OCI-LY1 (cell line): ENCODE measurements at regions not wholly inside any gene's neighbourhood (a gene's known extent, or its start where the extent isn't known, plus 50 kb on each side); places are given as distances from the start of the nearest gene placed in this dataset.

Experiments
- H2AFZ ChIP-seq: fragments of 200-600 bp; sonication (generic), shearing (Covaris generic); 2 replicates; pipeline ENCODE4 v1.6.0; 2014; ENCODE audit warnings: antibody characterized with exemption, mild to moderate bottlenecking, low read length
- H3F3A ChIP-seq: fragments of 200-600 bp; sonication (generic), shearing (Covaris generic); 2 replicates; pipeline ENCODE4 v1.6.0; 2014; ENCODE audit warnings: mild to moderate bottlenecking, antibody characterized with exemption, low read length, moderate library complexity; ENCODE audit not compliant: insufficient read depth
- H3K27ac ChIP-seq: fragments of 200-600 bp; sonication (generic); 2 replicates; pipeline ENCODE4 v1.5.1; 2014; ENCODE audit warnings: low read length, mixed run types, mild to moderate bottlenecking, low read depth; ENCODE audit not compliant: poor library complexity, severe bottlenecking
- H3K27me3 ChIP-seq: fragments of 200-600 bp; sonication (generic); 2 replicates; pipeline ENCODE4 v1.6.0; 2014; ENCODE audit warnings: antibody characterized with exemption, mild to moderate bottlenecking, low read length, moderate library complexity; ENCODE audit not compliant: insufficient read depth
- H3K36me3 ChIP-seq: fragments of 200-600 bp; sonication (generic); 2 replicates; pipeline ENCODE4 v1.6.1; 2014; ENCODE audit warnings: mild to moderate bottlenecking, antibody characterized with exemption, low read length, moderate library complexity, mixed read lengths; ENCODE audit not compliant: insufficient read depth
- H3K4me1 ChIP-seq: fragments of 200-600 bp; sonication (generic); 2 replicates; pipeline ENCODE4 v1.5.1; 2014; ENCODE audit warnings: mild to moderate bottlenecking, low read length, moderate library complexity; ENCODE audit not compliant: insufficient read depth, severe bottlenecking
- H3K4me2 ChIP-seq: fragments of 200-600 bp; sonication (generic), shearing (Covaris generic); 2 replicates; pipeline ENCODE4 v1.6.1; 2014; ENCODE audit warnings: low read length
- H3K4me3 ChIP-seq: fragments of 200-600 bp; sonication (generic); 2 replicates; pipeline ENCODE4 v1.5.1; 2014; ENCODE audit warnings: low read length, low read depth, mild to moderate bottlenecking, mixed read lengths; ENCODE audit not compliant: poor library complexity, severe bottlenecking
- H3K79me2 ChIP-seq: fragments of 200-600 bp; shearing (Covaris generic); 2 replicates; pipeline ENCODE4 v1.6.1; 2016; ENCODE audit warnings: mixed run types, low read length, mixed read lengths; ENCODE audit not compliant: insufficient read depth
- H3K9ac ChIP-seq: fragments of 200-600 bp; sonication (generic), shearing (Covaris generic); 2 replicates; pipeline ENCODE4 v1.6.1; 2014; ENCODE audit warnings: mild to moderate bottlenecking, low read length, mixed read lengths
- H3K9me2 ChIP-seq: fragments of 200-600 bp; sonication (generic), shearing (Covaris generic); 2 replicates; pipeline ENCODE4 v1.6.1; 2014; ENCODE audit warnings: low read depth, mild to moderate bottlenecking, low read length, mixed read lengths
- H3K9me3 ChIP-seq: fragments of 200-600 bp; shearing (Covaris generic); 2 replicates; pipeline ENCODE4 v1.6.1; 2014; ENCODE audit warnings: low read length, mixed read lengths
- H4K20me1 ChIP-seq: fragments of 200-600 bp; sonication (generic), shearing (Covaris generic); 2 replicates; pipeline ENCODE4 v1.6.0; 2016; ENCODE audit warnings: mild to moderate bottlenecking, low read length; ENCODE audit not compliant: insufficient read depth
- EZH2 ChIP-seq: fragments of 200-600 bp; sonication (generic), shearing (Covaris generic); IDR thresholded peaks from 2 replicates; pipeline ENCODE4 v1.8.0; 2017; ENCODE audit warnings: borderline replicate concordance, mixed run types, mild to moderate bottlenecking, antibody characterized with exemption, low read length, moderate library complexity, mixed read lengths
- TF ChIP-seq, protein P1 (sequence below): fragments of 200-600 bp; sonication (generic), shearing (Covaris generic); IDR thresholded peaks from 2 replicates; pipeline ENCODE4 v1.5.1; 2017; ENCODE audit warnings: mild to moderate bottlenecking, antibody characterized with exemption, low read length, moderate library complexity, mixed read lengths

DNA sequence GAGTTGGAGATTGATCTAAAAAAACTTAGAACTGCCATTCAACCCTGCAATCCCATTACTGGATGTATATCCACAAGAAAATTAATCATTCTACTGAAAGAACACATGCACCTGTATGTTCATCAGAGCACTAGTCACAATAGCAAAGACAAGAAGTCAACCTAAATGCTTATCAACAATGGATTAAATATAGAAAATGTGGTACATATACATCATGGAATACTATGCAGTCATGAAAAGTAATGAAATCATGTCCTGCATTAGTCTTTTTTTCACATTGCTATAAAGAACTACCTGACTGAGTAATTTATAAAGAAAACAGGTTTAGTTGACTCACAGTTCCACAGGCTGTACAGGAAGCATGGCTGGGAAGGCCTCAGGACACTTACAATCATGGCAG is 850.5 kb downstream of the TECRL start:
- Histone ChIP-seq H3K9ac (no peak overlapping the region), H3K79me2 (no peaks in the 10 kb centered on the region), H3K9me3 (no peaks in the 10 kb centered on the region), H4K20me1 (no peaks in the 10 kb centered on the region), H3F3A (no peaks in the 10 kb centered on the region), H3K27ac (no peak overlapping the region), H3K36me3 (no peaks in the 10 kb centered on the region), H2AFZ (no peak overlapping the region), H3K9me2 (no peaks in the 10 kb centered on the region), H3K4me3 (no peak overlapping the region), H3K27me3 (no peaks in the 10 kb centered on the region), H3K4me2 (no peak overlapping the region), H3K4me1 (no peaks in the 10 kb centered on the region)
- TF ChIP-seq, protein P1, sequence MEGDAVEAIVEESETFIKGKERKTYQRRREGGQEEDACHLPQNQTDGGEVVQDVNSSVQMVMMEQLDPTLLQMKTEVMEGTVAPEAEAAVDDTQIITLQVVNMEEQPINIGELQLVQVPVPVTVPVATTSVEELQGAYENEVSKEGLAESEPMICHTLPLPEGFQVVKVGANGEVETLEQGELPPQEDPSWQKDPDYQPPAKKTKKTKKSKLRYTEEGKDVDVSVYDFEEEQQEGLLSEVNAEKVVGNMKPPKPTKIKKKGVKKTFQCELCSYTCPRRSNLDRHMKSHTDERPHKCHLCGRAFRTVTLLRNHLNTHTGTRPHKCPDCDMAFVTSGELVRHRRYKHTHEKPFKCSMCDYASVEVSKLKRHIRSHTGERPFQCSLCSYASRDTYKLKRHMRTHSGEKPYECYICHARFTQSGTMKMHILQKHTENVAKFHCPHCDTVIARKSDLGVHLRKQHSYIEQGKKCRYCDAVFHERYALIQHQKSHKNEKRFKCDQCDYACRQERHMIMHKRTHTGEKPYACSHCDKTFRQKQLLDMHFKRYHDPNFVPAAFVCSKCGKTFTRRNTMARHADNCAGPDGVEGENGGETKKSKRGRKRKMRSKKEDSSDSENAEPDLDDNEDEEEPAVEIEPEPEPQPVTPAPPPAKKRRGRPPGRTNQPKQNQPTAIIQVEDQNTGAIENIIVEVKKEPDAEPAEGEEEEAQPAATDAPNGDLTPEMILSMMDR, result no peak
- no peak for TF ChIP-seq EZH2

- H3K4me1 ChIP-seq, result no peaks in the 10 kb centered on the region
- no peaks in the 10 kb centered on the region for H3K36me3 ChIP-seq
- no peak overlapping the region for H3K4me3 ChIP-seq
- H3K27me3 ChIP-seq, result no peaks in the 10 kb centered on the region
- H3K4me2 ChIP-seq, result no peak overlapping the region
- no peaks in the 10 kb centered on the region for H3K79me2 ChIP-seq
- H3K27ac ChIP-seq, result no peak overlapping the region
- TF ChIP-seq EZH2, result no peak
- TF ChIP-seq, protein P1, result peak; percentile 33; the same call in 1 of the 2 replicates
- H2AFZ ChIP-seq, result no peak overlapping the region
- H3K9me2 ChIP-seq, result no peaks in the 10 kb centered on the region
- H3K9me3 ChIP-seq, result no peaks in the 10 kb centered on the region
- no peak overlapping the region for H3K9ac ChIP-seq
- H3F3A ChIP-seq, result no peaks in the 10 kb centered on the region
- H4K20me1 ChIP-seq, result no peaks in the 10 kb centered on the region
Measured at GRCh38 chr4:63556332-63556731, 852.9 kb downstream of the TECRL start.

DNA sequence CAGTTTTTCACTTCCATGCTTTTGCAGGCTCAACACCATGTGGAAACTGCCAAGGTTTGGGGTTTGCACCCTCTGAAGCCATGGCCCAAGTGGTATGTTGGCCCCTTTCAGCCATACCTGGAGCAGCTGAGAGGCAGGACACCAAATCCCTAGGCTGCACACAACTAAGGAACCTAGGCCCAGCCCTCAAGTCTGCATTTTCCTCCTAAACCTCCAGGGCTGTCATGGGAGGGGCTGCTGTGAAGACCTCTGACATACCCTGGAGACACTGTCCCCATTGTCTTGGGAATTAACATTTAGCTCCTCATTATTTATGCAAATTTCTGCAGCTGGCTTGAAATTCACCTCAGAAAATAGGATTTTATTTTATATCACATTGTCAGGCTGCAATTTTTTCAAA is 856.1 kb downstream of the TECRL start:
- H3K27ac ChIP-seq, result no peak overlapping the region
- no peaks in the 10 kb centered on the region for H3F3A ChIP-seq
- no peak for TF ChIP-seq EZH2
- TF ChIP-seq, protein P1, result no peak
- no peaks in the 10 kb centered on the region for H3K9me3 ChIP-seq
- H3K4me3 ChIP-seq, result no peak overlapping the region
- no peaks in the 10 kb centered on the region for H3K9me2 ChIP-seq
- no peaks in the 10 kb centered on the region for H4K20me1 ChIP-seq
- no peaks in the 10 kb centered on the region for H3K27me3 ChIP-seq
- no peak overlapping the region for H2AFZ ChIP-seq
- no peak overlapping the region for H3K4me2 ChIP-seq
- H3K4me1 ChIP-seq, result no peaks in the 10 kb centered on the region
- H3K9ac ChIP-seq, result no peak overlapping the region
- H3K79me2 ChIP-seq, result no peaks in the 10 kb centered on the region
- no peaks in the 10 kb centered on the region for H3K36me3 ChIP-seq
